Testis (tissue), 2 donors: ENCODE measurements at regions not wholly inside any gene's neighbourhood (a gene's known extent, or its start where the extent isn't known, plus 50 kb on each side); places are given as distances from the start of the nearest gene placed in this dataset.

Source experiments
- DNase-seq: peaks from one replicate; pipeline ENCODE4 v3.0.0-alpha.2; 2019
- H3K27ac ChIP-seq, 2 donors: fragments of 200-600 bp; sonication (generic); one replicate each; pipeline ENCODE4 v1.5.1; 2019
- H3K27me3 ChIP-seq: fragments of 200-600 bp; sonication (generic); one replicate; pipeline ENCODE4 v1.5.1; 2019
- H3K36me3 ChIP-seq: fragments of 200-600 bp; sonication (generic); one replicate; pipeline ENCODE4 v1.5.1; 2017; ENCODE audit warnings: low read depth; ENCODE audit errors: missing control alignments
- H3K4me1 ChIP-seq: fragments of 200-600 bp; sonication (generic); one replicate; pipeline ENCODE4 v1.5.1; 2019
- H3K4me3 ChIP-seq, 2 donors: fragments of 200-600 bp; sonication (generic); one replicate each; pipeline ENCODE4 v1.5.1; 2017 to 2019
- H3K9me3 ChIP-seq: fragments of 200-600 bp; sonication (generic); one replicate; pipeline ENCODE4 v1.5.1; 2017
- POLR2A ChIP-seq: fragments of 450-650 bp; IDR thresholded peaks from one replicate; pipeline ENCODE4 v1.6.1; 2017; ENCODE audit warnings: antibody characterized with exemption, mild to moderate bottlenecking, moderate library complexity
- WGBS, 2 donors: methylation state at CpG; one replicate each; pipeline ENCODE4 v1.1.5; 2018; 5-methylcytosine and 5-hydroxymethylcytosine counted together
- intact Hi-C: fragments of 100-400 bp; cut with DNase I; formaldehyde crosslinking; loops from one replicate; pipeline ENCODE4 v1.15.1; 2023; ENCODE audit warnings: low total_unique reads
- TF ChIP-seq, protein P1 (sequence below), 3 experiments: fragments of 450-650 bp in 2 of 3; fragments of 200-600 bp in 1 of 3; sonication (generic) in 1 of 3; IDR thresholded peaks; one replicate each; pipeline ENCODE4 v1.5.1; 2016 to 2019; ENCODE audit warnings: antibody characterized with exemption in 3 of 3, mild to moderate bottlenecking in 2 of 3, moderate library complexity in 1 of 3

DNA sequence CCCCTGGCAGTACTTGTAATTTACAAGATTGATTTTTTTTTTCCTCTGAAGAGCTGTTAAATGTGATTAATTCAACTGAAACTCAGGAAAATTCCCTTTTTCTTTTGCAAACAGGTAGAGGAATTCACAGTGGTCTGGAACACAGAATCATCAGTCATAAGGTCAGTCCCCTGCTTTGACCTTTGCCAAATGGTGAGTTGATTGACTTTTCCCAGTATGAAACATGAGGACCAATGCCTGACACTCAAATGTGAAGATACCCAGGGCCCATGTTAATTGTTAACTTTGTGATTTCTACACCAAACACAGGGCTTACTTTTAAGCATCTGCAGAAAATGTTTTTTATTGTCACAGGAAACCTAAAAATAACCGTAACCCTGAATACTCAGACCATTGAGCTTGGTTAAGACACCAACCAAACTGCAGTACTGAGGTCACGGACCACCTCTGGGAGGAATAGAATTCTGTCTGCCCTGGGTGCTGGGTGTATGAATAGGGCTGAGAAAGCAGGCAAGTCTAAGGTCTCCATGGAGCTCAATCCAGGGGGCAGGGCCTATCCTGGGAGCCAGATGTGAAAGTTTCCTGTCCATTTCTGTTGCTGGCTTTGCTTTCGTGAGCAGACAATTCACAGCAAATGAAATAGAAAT, 192.4 kb downstream of the TMX1 start:
- no peaks in the 10 kb centered on the region for H3K27me3 ChIP-seq
- H3K36me3 ChIP-seq, result no peaks in the 10 kb centered on the region
- H3K9me3 ChIP-seq, result no peaks in the 10 kb centered on the region
- WGBS, 2 donors, result 89 to 91% methylated on average over 3 of the region's 3 CpGs
- intact Hi-C loops, result no loop called here
- H3K4me3 ChIP-seq, result no peak overlapping the region
- TF ChIP-seq, protein P1, sequence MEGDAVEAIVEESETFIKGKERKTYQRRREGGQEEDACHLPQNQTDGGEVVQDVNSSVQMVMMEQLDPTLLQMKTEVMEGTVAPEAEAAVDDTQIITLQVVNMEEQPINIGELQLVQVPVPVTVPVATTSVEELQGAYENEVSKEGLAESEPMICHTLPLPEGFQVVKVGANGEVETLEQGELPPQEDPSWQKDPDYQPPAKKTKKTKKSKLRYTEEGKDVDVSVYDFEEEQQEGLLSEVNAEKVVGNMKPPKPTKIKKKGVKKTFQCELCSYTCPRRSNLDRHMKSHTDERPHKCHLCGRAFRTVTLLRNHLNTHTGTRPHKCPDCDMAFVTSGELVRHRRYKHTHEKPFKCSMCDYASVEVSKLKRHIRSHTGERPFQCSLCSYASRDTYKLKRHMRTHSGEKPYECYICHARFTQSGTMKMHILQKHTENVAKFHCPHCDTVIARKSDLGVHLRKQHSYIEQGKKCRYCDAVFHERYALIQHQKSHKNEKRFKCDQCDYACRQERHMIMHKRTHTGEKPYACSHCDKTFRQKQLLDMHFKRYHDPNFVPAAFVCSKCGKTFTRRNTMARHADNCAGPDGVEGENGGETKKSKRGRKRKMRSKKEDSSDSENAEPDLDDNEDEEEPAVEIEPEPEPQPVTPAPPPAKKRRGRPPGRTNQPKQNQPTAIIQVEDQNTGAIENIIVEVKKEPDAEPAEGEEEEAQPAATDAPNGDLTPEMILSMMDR (IDR thresholded peaks at IDR 0.05), result no peak
- TF ChIP-seq POLR2A, result no peak
- H3K4me1 ChIP-seq, result peaks cover 11% of the 10 kb centered on the region
- no peak overlapping the region for H3K27ac ChIP-seq
- DNase-seq, result no peak

DNA sequence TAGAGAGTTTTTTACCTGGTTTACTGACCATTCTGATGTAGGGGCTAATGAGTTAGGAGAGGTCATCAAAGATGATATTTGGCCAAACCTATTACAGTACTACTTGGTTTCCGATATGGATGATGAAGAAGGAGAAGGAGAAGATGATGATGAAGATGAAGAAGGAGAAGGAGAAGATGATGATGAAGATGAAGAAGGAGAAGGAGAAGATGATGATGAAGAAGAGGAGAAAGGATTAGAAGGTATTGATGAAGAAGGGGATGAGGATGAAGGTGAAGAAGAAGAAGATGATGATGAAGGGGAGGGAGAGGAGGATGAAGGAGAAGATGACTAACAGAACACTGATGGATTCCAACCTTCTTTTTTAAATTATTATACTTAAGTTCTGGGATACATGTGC, 196.6 kb downstream of the TMX1 start:
- TF ChIP-seq, protein P1 (IDR thresholded peaks at IDR 0.05), result no peak
- TF ChIP-seq POLR2A, result no peak
- no peak for DNase-seq
- intact Hi-C loops, result no loop called here
- H3K9me3 ChIP-seq, result no peaks in the 10 kb centered on the region
- no peak overlapping the region for H3K27ac ChIP-seq
- no peaks in the 10 kb centered on the region for H3K36me3 ChIP-seq
- H3K27me3 ChIP-seq, result no peaks in the 10 kb centered on the region
- 78 to 97% methylated on average over 1 of the region's 1 CpG for WGBS, 2 donors
- peaks cover under 1% of the 10 kb centered on the region for H3K4me1 ChIP-seq
- H3K4me3 ChIP-seq, result no peak overlapping the region

DNA sequence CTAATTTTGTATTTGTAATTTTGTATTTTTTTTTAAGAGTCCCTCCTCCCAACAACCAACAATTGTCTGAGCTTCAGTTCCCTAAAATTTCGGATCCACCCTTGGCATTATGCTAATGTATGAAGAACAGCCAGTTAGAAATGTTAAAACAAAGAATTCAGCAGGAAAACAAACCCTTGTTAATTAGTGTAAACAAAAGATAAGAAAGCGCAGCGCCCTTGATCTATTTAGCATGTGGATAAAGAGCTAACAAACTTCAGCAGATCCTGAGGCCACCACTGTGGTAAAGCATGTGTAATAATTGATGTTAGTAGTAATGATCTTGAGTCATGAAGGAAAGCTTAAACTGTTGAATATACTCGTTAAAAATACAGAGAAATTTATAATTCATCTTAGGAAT, 199.8 kb downstream of the TMX1 start:
- no peaks in the 10 kb centered on the region for H3K27me3 ChIP-seq
- H3K4me3 ChIP-seq, result no peak overlapping the region
- TF ChIP-seq, protein P1 (IDR thresholded peaks at IDR 0.05), result no peak
- TF ChIP-seq POLR2A, result no peak
- H3K36me3 ChIP-seq, result no peaks in the 10 kb centered on the region
- WGBS, 2 donors, result 41 to 46% methylated on average over 4 of the region's 4 CpGs
- intact Hi-C loops, result no loop called here
- H3K27ac ChIP-seq, result no peak overlapping the region
- DNase-seq, result no peak
- H3K4me1 ChIP-seq, result no peaks in the 10 kb centered on the region
- H3K9me3 ChIP-seq, result no peaks in the 10 kb centered on the region

DNA sequence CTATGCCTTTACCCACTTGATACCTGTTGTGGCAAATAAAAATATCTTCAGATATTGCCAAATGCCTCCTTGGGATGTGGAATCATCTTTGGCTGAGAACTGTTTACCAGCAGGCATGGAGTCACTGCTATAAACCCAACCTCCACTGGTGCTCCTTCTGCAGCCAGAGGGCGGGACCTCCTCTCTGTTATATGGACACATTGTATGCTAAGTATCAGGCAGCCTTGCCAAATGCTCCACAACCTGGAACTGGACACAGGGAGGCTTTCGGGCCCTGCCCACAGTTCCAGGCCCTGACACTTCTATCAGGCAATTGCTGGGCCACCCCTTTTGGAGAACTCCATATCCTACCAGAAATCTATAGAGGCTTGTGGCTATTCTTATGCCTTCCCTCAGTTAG, 201.0 kb downstream of the TMX1 start:
- 74 to 83% methylated on average over 2 of the region's 2 CpGs for WGBS, 2 donors
- DNase-seq, result peak; percentile 92

More for the DNA sequence above, 201.0 kb downstream of the TMX1 start:
- Histone ChIP-seq H3K36me3 (no peaks in the 10 kb centered on the region), H3K4me3 (no peak overlapping the region), H3K27ac (no peak overlapping the region), H3K27me3 (no peaks in the 10 kb centered on the region), H3K9me3 (no peaks in the 10 kb centered on the region), H3K4me1 (no peaks in the 10 kb centered on the region)
- TF ChIP-seq POLR2A, result no peak
- TF ChIP-seq, protein P1 (IDR thresholded peaks at IDR 0.05), result no peak
- intact Hi-C loops, result no loop called here
